ENCODE measurements at regions not wholly inside any gene's neighbourhood (a gene's known extent, or its start where the extent isn't known, plus 50 kb on each side); places are given as distances from the start of the nearest gene placed in this dataset.

GRCh38 chr20:7696311-7696710 lies 243.9 kb downstream of the HAO1 start:
- TF ChIP-seq CTCF (IDR thresholded peaks at IDR 0.05): no peak
- no peak for TF ChIP-seq POLR2A (IDR thresholded peaks at IDR 0.05)
